Osteocyte (in vitro differentiated cells): ENCODE measurements at regions not wholly inside any gene's neighbourhood (a gene's known extent, or its start where the extent isn't known, plus 50 kb on each side); places are given as distances from the start of the nearest gene placed in this dataset.

Experiments used
- DNase-seq: peaks from one replicate; pipeline ENCODE4 v3.0.0; 2021; ENCODE audit warnings: mixed read lengths; ENCODE audit not compliant: unreplicated experiment; ENCODE audit errors: extremely low spot score
- H3K27ac Mint-ChIP-seq: one replicate; pipeline ENCODE4 v1.8.0; 2021; ENCODE audit warnings: mild to moderate bottlenecking, mixed read lengths; ENCODE audit not compliant: unreplicated experiment
- H3K27me3 Mint-ChIP-seq: one replicate; pipeline ENCODE4 v1.8.0; 2021; ENCODE audit warnings: mixed read lengths; ENCODE audit not compliant: unreplicated experiment
- H3K36me3 Mint-ChIP-seq: one replicate; pipeline ENCODE4 v1.8.0; 2021; ENCODE audit warnings: mixed read lengths; ENCODE audit not compliant: unreplicated experiment
- H3K4me1 Mint-ChIP-seq: one replicate; pipeline ENCODE4 v1.8.0; 2021; ENCODE audit warnings: mixed read lengths; ENCODE audit not compliant: unreplicated experiment
- H3K4me3 Mint-ChIP-seq: one replicate; pipeline ENCODE4 v1.8.0; 2021; ENCODE audit warnings: mild to moderate bottlenecking, moderate library complexity, mixed read lengths; ENCODE audit not compliant: unreplicated experiment
- H3K9me3 Mint-ChIP-seq: one replicate; pipeline ENCODE4 v1.8.0; 2021; ENCODE audit warnings: mixed read lengths; ENCODE audit not compliant: unreplicated experiment
- TF ChIP-seq, protein P1 (sequence below): fragments of 200-600 bp; sonication (generic); IDR thresholded peaks from 2 replicates; pipeline ENCODE4 v1.5.0; 2021; ENCODE audit warnings: antibody characterized with exemption, mild to moderate bottlenecking, moderate library complexity

DNA sequence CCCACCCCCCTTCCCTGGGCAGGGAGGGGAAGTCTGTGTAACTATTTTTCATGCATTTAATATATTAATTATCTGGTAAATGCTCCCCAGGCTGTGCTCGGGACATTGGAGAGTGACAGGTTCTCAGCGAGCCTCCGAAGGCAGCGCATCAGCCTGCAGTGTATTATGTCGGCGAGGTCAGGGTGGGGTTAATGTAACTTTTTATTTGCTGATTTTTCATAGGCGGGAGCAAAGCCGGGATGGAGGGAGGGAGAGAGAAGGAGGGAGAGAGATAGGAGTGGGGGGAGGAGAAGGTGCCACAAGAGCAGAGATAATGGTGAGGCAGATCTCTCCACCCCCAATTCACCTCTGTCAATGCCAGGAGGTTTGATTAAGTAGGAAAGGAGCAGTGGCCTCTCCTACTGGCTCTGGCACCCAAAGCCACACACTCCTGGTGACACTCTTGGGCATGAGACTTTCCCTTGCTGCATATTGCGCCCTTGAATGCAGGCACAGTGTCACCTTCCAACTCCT, 104.0 kb downstream of the MRM1 start:
- H3K9me3 Mint-ChIP-seq, result no peaks in the 10 kb centered on the region
- H3K27ac Mint-ChIP-seq, result no peak overlapping the region
- H3K27me3 Mint-ChIP-seq, result peaks cover 13% of the 10 kb centered on the region
- TF ChIP-seq, protein P1, sequence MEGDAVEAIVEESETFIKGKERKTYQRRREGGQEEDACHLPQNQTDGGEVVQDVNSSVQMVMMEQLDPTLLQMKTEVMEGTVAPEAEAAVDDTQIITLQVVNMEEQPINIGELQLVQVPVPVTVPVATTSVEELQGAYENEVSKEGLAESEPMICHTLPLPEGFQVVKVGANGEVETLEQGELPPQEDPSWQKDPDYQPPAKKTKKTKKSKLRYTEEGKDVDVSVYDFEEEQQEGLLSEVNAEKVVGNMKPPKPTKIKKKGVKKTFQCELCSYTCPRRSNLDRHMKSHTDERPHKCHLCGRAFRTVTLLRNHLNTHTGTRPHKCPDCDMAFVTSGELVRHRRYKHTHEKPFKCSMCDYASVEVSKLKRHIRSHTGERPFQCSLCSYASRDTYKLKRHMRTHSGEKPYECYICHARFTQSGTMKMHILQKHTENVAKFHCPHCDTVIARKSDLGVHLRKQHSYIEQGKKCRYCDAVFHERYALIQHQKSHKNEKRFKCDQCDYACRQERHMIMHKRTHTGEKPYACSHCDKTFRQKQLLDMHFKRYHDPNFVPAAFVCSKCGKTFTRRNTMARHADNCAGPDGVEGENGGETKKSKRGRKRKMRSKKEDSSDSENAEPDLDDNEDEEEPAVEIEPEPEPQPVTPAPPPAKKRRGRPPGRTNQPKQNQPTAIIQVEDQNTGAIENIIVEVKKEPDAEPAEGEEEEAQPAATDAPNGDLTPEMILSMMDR, result no peak
- H3K4me1 Mint-ChIP-seq, result no peaks in the 10 kb centered on the region
- no peaks in the 10 kb centered on the region for H3K36me3 Mint-ChIP-seq
- DNase-seq, result no peak
- no peak overlapping the region for H3K4me3 Mint-ChIP-seq

DNA sequence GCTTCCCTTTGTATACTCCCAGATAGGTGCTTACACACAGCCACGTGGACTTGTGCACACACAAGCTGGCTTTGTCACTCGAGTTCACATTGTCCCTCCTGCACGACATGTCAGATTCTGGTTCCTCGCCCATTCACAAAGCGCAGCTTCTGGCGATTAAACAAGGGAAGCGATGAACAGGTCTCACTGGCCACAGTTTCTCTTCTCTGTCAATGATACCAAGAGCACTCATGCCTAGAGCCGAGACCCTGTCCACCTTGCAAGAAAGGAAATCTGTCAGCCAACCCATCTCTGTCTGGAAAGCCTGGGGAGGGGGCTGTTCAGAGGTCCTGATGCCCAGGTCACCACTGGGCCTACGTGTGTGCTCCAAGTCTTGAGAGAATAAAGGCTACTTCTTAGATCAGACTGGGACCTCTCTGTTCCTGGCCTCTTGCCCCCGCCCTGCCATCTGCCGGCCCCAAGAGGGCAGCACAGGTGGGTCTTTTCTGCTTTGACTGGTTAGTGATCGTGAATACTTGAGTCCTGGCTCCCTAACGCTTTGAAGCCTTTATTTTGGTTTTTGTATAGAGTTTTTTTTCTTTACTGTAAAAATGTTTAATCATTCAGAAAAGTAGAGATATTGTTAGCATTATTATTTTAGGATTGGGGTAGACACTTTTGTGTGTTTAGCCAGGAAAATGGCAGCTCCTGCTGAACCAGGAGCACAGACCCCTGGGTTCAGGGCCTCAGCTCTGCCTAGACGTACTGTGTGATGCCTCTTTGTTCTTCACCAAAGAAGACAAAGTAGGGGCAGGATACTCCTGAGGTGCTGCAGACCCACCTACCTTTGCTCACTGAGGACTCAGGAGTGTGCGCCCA, 104.7 kb downstream of the MRM1 start:
- no peak overlapping the region for H3K27ac Mint-ChIP-seq
- no peaks in the 10 kb centered on the region for H3K4me1 Mint-ChIP-seq
- no peak for DNase-seq
- no peak overlapping the region for H3K4me3 Mint-ChIP-seq
- H3K9me3 Mint-ChIP-seq, result no peaks in the 10 kb centered on the region
- no peaks in the 10 kb centered on the region for H3K36me3 Mint-ChIP-seq
- TF ChIP-seq, protein P1, result peak; percentile 51
- peaks cover 19% of the 10 kb centered on the region for H3K27me3 Mint-ChIP-seq

DNA sequence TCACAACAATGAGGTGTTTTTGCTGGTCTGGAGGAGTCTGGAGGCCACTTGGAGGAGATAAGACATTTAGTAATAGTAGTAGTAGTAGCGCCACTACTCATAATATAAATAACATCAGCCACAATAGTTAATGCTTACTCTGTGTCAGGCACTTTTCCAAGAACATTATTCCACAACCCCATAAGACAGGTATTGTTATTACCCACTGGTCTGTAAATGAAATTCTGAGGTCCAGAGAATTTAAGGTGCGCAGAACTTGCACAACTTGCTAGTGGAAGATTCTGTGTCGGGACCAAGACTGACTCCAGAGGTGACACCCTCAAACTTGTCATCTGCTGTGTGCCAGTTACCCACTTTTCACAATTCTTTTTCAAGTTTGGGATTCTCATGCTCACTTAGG, 106.5 kb downstream of the MRM1 start:
- Mint-ChIP-seq H3K36me3 (no peaks in the 10 kb centered on the region), H3K27me3 (peaks cover 27% of the 10 kb centered on the region)

DNA sequence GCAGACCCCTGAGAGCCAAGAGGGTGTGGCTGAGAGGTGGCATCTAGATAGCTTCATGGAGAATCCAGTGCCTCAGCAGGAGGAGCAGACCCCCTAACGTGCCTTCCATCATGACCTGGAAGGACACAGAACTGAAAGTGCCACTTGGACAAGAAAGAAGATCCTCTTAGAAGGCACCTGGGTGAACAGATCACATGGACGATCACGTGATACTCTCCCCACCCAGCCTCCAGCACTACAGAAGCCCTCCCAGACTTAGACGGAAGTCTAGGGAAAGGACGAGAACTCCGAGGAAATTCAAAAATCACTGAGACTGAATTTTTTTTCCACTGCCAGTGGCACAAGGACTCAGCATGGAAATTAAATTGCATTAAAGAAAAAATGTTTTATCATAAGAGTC, 113.4 kb downstream of the MRM1 start:
- TF ChIP-seq, protein P1, result no peak
- no peak for DNase-seq
- H3K27ac Mint-ChIP-seq, result no peak overlapping the region

More for the DNA sequence above, 106.5 kb downstream of the MRM1 start:
- no peak overlapping the region for H3K27ac Mint-ChIP-seq
- DNase-seq, result no peak
- no peak overlapping the region for H3K4me3 Mint-ChIP-seq
- no peaks in the 10 kb centered on the region for H3K4me1 Mint-ChIP-seq
- TF ChIP-seq, protein P1, result no peak
- no peaks in the 10 kb centered on the region for H3K9me3 Mint-ChIP-seq

DNA sequence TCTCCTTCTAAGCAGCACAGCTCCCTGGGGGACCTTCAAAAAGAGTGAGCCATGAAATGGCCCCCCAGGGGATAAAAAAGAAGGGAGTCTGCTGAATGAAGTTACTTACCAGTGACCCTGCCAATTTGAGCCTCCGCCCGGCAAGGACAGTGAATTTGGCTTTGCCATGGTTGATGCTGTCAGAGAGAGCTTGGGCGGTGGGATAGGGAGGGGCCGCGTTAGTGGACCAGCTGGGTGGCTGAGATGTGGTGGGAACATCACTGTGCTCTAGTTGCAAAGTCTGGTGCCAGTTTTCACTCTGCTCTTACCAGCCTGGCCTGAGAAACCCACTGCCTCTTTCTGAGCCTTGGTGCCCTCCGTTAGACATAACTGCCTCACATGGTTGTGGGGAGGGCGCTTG, 114.6 kb downstream of the MRM1 start:
- TF ChIP-seq, protein P1, result no peak
- Mint-ChIP-seq H3K4me1 (no peaks in the 10 kb centered on the region), H3K27me3 (peaks cover 34% of the 10 kb centered on the region), H3K4me3 (no peak overlapping the region), H3K27ac (no peak overlapping the region), H3K36me3 (no peaks in the 10 kb centered on the region), H3K9me3 (no peaks in the 10 kb centered on the region)
- DNase-seq, result no peak

More for the DNA sequence above, 113.4 kb downstream of the MRM1 start:
- Mint-ChIP-seq H3K36me3 (no peaks in the 10 kb centered on the region), H3K4me1 (no peaks in the 10 kb centered on the region), H3K27me3 (peaks cover 30% of the 10 kb centered on the region), H3K9me3 (no peaks in the 10 kb centered on the region), H3K4me3 (no peak overlapping the region)
